ENCODE measurements at regions not wholly inside any gene's neighbourhood (a gene's known extent, or its start where the extent isn't known, plus 50 kb on each side); places are given as distances from the start of the nearest gene placed in this dataset.
"Not testable (repeated sequence)": the region's sequence is repeated elsewhere in the genome, so short reads cannot be mapped to it uniquely, and the experiment has no call there.

DNA sequence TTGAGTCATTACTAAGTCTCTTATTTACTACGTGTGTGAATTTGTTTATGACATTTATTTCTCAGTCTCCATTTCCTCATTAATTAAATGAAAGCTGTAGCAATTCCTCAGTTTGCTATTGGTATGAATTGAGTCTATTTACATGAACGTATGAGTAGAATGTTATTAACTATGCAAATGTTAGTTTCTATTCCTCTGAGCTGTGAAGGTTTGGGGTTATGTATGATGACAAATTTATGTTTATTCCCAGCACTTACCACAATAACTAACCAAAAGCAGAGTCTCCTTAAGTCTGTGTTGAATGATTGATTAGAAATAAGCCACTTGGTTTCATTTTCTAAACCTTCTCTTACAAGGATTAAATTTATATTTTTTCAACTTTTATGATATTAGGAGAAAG lies 1340.9 kb downstream of the FSCB start:
- DNase-seq (ENCODE audit: low spot score), result no peak

GRCh38 chr14:43165651-43166050 lies 1341.4 kb downstream of the FSCB start:
- no peak for DNase-seq (ENCODE audit: low spot score)

- DNase-seq (ENCODE audit: low spot score), result no peak
These were observed 1345.6 kb downstream of the FSCB start for GRCh38 chr14:43161477-43161876.

GRCh38 chr14:43157661-43158060 lies 1349.4 kb downstream of the FSCB start:
- no peak for DNase-seq (ENCODE audit: low spot score)

- no peak for DNase-seq (ENCODE audit: low spot score)
These were observed 1351.2 kb downstream of the FSCB start for GRCh38 chr14:43155924-43156323.

- no peak for DNase-seq (ENCODE audit: low spot score)
These were observed 1351.8 kb downstream of the FSCB start for GRCh38 chr14:43155258-43155657.

GRCh38 chr14:43147485-43147884 lies 1359.6 kb downstream of the FSCB start:
- no peak for DNase-seq (ENCODE audit: low spot score)

- no peak for DNase-seq (ENCODE audit: low spot score)
These were observed 1361.7 kb downstream of the FSCB start for GRCh38 chr14:43145361-43145760.

- DNase-seq (ENCODE audit: low spot score), result no peak
These were observed 1364.0 kb downstream of the FSCB start for GRCh38 chr14:43143106-43143505.

- DNase-seq (ENCODE audit: low spot score), result no peak
These were observed 1365.4 kb downstream of the FSCB start for GRCh38 chr14:43141636-43142191.

DNA sequence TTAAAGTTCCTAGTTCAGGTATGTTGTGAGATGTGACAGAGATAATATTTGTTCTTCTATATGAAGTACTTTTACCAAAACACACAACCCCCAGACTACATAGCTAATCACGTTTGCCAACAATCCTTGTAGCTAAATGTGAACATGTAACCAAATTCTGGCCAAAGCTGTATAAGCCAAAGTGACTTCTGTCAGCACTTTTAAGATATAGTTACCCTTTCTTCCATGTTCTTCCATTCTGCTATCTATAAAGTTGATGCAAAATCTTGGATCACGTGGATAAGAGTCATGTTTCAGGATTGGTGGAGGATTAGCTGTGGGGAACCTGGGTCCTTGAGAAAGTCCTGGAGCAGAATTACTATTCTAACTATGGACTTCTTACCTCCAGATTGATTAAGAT lies 1366.6 kb downstream of the FSCB start:
- no peak for DNase-seq (ENCODE audit: low spot score)

DNA sequence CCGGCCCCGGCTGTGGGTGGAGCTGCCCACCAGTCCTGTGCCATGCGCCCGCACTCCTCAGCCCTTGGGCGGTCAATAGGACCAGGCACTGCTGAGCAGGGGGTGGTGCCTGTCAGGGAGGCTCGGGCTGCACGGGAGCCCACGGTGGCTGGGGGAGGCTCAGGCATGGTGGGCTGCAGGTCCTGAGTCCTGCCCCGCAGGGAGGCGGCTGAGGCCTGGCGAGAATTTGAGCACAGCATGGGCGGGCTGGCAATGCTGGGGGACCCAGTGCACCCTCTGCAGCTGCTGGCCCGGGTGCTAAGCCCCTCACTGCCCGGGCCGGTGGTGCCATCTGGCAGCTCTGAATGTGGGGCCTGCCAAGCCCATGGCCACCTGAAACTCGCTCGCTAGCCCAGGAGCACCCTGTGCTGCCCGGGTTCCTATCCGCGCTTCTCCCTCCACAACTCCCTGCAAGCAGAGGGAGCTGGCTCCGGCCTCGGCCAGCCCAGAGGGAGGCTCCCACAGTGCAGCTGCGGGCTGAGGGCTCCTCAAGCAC lies 1371.1 kb downstream of the FSCB start:
- no peak for DNase-seq (ENCODE audit: low spot score)

DNA sequence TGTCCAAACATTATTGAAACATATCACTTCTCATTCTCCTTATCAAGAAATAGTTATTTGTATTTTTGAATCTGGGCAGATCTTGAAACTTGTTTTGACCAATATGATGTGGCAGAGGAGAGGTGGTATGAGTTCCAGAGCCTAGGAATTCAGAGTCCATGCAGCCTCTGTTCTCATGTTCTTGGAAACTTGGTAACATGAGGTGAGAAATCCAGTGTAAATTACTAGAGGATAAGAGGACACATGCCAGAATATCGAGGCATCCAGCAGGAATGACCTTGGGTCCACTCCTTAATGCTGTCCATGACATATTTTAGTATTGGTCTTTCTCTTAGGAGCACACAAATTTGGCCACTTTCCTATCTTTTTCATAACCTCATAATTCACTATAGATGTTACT lies 1374.6 kb downstream of the FSCB start:
- no peak for DNase-seq (ENCODE audit: low spot score)

- not testable (repeated sequence) for DNase-seq (ENCODE audit: low spot score)
These were observed 1378.7 kb downstream of the FSCB start for GRCh38 chr14:43128429-43128828.

GRCh38 chr14:43127874-43128273 lies 1379.2 kb downstream of the FSCB start:
- DNase-seq (ENCODE audit: low spot score), result not testable (repeated sequence)

- DNase-seq (ENCODE audit: low spot score), result no peak
These were observed 1383.5 kb downstream of the FSCB start for GRCh38 chr14:43123544-43123943.

DNA sequence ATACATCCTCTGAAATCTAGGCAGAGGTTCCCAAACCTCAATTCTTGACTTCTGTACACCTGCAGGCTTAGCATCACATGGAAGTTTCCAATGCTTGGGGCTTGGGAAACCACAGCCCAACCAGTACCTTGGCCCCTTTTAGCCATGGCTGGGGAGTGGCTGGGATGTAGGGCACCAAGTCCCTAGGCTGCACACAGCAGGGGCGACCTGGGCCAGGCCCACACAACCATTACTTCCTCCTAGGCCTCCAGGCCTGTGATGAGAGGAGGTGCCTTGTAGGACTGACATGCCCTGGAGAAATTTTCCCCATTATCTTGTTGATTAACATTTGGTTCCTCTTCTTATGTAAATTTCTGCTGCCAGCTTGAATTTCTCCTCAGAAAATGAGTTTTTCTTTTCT lies 1387.4 kb downstream of the FSCB start:
- DNase-seq (ENCODE audit: low spot score), result no peak

DNA sequence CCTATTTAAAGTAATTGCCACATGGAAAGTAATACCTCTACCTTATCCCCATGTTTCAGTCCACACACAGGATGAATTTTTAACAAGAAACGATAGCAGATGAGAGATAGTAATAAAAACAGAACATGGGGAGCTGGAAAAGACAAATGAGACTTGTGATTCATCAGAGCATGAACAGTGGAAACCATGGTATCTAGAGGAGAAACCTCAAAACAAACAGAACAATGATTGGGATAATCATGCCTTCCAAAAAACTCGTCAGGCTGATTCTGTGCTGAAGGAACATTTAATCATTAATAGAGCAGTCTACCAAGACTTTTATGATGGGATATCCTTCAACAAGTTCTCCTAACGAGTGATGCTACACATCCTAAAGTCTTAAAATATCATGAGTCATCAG lies 1390.7 kb downstream of the FSCB start:
- DNase-seq (ENCODE audit: low spot score), result no peak

- no peak for DNase-seq (ENCODE audit: low spot score)
These were observed 1401.8 kb downstream of the FSCB start for GRCh38 chr14:43105305-43105704.

- no peak for DNase-seq (ENCODE audit: low spot score)
These were observed 1416.7 kb downstream of the FSCB start for GRCh38 chr14:43090380-43090779.

DNA sequence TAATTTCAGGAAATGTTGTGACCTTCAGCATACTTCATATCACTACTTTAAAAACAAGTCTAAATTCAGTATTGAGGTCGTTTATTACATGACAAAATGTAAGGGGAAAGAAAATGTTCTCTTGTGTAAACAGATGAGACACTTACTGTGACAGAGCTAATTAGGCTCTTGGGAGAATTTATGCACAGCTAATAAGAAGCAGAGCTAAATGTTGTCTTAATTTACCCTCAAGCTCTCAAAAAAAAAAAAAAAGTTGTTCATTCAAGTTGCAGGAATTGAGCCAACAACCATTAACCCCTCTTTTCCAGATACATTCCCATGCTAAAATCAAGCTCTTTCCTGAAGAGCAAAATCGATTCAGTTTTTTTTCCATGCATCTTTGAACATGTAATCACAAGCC lies 1419.4 kb downstream of the FSCB start:
- no peak for DNase-seq (ENCODE audit: low spot score)

DNA sequence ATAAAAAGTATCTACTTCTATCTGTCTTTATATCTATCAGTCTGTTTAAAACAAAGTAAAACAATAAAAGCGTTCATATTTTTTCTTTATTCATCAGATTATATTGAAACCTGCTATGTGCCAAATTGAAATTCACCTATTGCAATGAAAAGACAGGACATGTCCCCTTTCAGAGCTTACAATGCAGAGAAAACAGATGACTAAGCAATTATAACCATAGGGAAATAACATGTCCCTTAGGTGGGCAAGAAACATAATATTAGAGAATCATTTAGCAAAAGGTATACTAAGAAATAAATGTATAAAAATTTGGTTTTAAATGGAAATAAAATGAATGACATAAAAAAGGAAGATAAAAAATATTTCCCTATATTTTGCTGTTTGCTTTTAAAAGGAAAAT lies 1421.3 kb downstream of the FSCB start:
- no peak for DNase-seq (ENCODE audit: low spot score)

- DNase-seq (ENCODE audit: low spot score), result not testable (repeated sequence)
These were observed 1439.7 kb downstream of the FSCB start for GRCh38 chr14:43067372-43067771.

DNA sequence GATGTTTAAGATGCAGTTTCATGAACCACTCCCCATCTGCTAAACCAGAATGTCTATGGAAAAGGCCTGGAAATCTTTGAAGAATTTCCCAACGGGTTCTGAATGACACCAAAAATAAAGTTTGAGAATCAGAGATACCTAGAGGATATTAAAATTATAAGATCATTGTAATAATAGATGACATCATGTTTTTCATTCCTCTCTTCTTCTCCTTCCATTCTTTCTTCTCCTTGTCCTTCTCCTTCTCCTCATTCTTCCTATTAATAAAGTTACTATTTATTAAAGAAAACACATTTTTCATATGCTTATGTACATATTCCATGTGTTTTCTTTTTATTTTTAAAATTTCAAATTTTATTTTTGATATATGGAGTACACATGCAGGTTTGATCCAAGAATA lies 1449.4 kb downstream of the LRFN5 start:
- no peak for DNase-seq (ENCODE audit: low spot score)

GRCh38 chr14:43052897-43053296 lies 1446.2 kb downstream of the LRFN5 start:
- DNase-seq (ENCODE audit: low spot score), result no peak
